ENCODE measurements at regions not wholly inside any gene's neighbourhood (a gene's known extent, or its start where the extent isn't known, plus 50 kb on each side); places are given as distances from the start of the nearest gene placed in this dataset.

GRCh38 chr1:96474985-96475743 is 246.4 kb upstream of the PTBP2 start:
- TF ChIP-seq POLR2AphosphoS5 (IDR thresholded peaks at IDR 0.05; ENCODE audit: borderline replicate concordance, low read depth, low read length) (no peak), EZH2 (IDR thresholded peaks at IDR 0.05) (no peak)

All from SK-N-MC (cell line).